ENCODE measurements at regions not wholly inside any gene's neighbourhood (a gene's known extent, or its start where the extent isn't known, plus 50 kb on each side); places are given as distances from the start of the nearest gene placed in this dataset.
A peak's percentile ranks its signal among the peaks of the same experiment; 100 is the strongest.

DNA sequence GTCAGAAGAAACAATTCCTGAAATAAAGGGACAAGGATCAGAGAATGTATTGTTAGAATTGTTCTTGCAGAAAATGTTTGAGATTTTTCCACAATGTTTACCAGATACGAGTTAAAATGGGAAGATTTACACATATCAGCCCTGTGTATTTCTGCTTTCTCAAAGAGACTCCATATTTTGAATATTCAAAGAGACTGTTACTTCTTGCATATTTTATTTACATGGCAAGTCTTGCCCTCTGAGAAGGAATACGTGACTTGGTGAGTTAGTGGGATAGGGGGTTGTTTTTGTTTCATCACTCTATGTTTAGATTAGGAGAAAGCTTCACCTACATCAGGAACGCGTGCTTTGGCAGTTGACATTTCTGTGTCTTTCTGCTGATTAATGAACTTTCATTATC lies 56.1 kb upstream of the ZDHHC17 start:
- no peak for DNase-seq (ENCODE audit: low spot score)

DNA sequence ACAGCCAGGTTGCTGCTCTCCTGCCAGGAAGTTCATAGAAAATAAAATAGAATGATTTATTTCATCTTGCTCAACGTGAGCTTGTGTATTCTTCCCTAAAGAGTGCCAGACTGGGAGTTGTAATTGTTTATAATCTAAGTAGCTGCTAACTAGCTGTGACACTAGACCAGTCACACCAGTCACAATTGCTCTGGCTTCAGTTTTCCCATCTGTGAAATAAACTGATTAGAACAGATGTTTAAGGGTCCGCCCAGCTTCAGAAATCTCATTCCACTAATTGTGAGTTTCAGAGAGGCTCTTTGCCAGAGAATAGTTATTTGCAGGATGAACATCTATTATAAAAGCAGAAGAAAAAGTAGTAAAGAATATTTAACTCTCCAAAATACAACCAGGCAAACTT lies 55.6 kb upstream of the ZDHHC17 start:
- no peak for DNase-seq (ENCODE audit: low spot score)

DNA sequence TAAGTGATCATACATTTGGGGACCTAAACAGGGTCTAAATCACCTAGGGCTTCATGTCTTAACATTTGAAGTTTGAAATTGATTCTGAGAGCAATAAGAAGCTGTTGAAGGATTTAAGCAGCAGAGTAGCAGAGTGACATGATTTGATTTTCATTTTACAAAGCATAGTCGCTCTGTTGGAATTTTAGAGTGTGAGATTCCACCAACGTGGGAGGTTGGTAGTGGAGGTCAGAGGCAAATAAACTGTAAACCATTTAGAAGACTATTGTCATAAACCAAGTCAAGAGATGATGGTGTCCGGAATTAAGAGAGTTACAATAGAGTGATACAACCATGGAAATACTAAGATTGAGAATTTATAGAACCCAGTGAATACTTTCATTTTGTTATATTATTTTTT lies 52.7 kb upstream of the ZDHHC17 start:
- no peak for DNase-seq (ENCODE audit: low spot score)

DNA sequence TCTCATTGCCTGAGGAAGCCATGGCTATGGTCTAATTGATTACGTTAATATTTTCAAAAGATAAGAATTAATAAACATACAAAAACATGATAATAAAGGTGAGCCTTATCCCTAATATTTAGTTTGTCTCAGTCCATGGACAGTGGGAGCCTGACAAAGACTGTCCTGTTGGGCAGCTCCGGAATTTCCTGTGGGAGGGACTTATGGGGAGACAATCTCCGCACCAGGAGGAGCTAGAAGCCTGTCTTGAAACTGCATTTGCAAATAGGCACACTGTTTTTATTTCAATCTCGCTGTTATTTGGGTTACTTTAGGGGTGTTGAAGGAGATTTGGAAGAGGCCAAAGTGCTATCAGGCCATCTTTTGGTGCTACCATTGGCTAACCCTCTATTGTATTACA lies 50.8 kb upstream of the ZDHHC17 start:
- peak; percentile 38 for DNase-seq (ENCODE audit: low spot score)

DNA sequence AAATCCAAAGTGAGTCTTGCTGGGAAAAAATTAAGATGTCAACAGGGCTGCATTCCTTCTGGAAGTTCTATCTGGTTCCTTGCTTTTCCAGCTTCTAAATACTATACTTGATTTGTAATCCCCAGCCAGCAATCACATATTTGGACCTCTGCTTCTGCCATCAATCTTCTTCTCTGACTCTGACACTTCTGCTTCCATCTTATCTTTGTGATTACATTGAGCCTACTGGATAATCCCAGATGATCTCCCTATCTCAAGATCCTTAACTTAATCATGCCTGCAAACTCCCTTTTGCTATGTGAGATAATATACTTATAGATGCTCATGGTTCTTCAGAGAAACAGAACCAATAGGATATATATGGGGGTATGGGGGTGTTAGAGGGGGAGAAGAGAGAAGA lies 49.9 kb upstream of the ZDHHC17 start:
- DNase-seq (ENCODE audit: low spot score), result no peak

Measured in kidney capillary endothelial cell (primary cell).